ENCODE measurements at regions not wholly inside any gene's neighbourhood (a gene's known extent, or its start where the extent isn't known, plus 50 kb on each side); places are given as distances from the start of the nearest gene placed in this dataset.

GRCh38 chr13:73187106-73187505 is 128.3 kb downstream of the KLF5 start:
- Histone ChIP-seq H3K27ac (ENCODE audit: low read depth in 1 of 2, low read length in 2 of 2) (no peak overlapping the region), H3K4me3 (replicated peaks in 1 of 3; ENCODE audit: low read depth in 2 of 3, low read length in 3 of 3) (no peak overlapping the region), H3K36me3 (replicated peaks in 1 of 2; ENCODE audit: control insufficient read depth in 1 of 2, insufficient read depth in 2 of 2, low read length in 2 of 2) (no peaks in the 10 kb centered on the region), H3K9ac (ENCODE audit: insufficient read depth, low read length, poor library complexity, severe bottlenecking) (no peak overlapping the region), H3K79me2 (ENCODE audit: insufficient read depth, low read length) (no peaks in the 10 kb centered on the region), H3K9me3 (replicated peaks in 1 of 2; ENCODE audit: control insufficient read depth in 1 of 2, insufficient read depth in 1 of 2, low read length in 2 of 2) (no peaks in the 10 kb centered on the region), H4K20me1 (ENCODE audit: insufficient read depth, low read length) (no peaks in the 10 kb centered on the region), H3K4me1 (ENCODE audit: control insufficient read depth in 1 of 2, insufficient read depth in 2 of 2, low read length in 2 of 2) (no peaks in the 10 kb centered on the region), H2AFZ (ENCODE audit: insufficient read depth, low read depth, low read length, poor library complexity, severe bottlenecking) (no peak overlapping the region), H3K27me3 (ENCODE audit: control insufficient read depth in 2 of 2, insufficient read depth in 2 of 2, low read length in 2 of 2) (no peaks in the 10 kb centered on the region), H3K4me2 (replicated peaks; ENCODE audit: extremely low read depth, low read length, poor library complexity, severe bottlenecking) (no peak overlapping the region)
- peaks cover 0 to 1% (median 0%) of the 10 kb centered on the region in 3 donors for H3K27me3 Mint-ChIP-seq (ENCODE audit: low read depth in 3 of 3)
- 100% methylated on average over 1 of the region's 4 CpGs for WGBS (ENCODE audit: insufficient coverage)
- H3K36me3 Mint-ChIP-seq, result no peaks in the 10 kb centered on the region
- H3K9me3 Mint-ChIP-seq, result peaks cover 0 to 7% (median 4%) of the 10 kb centered on the region in 7 donors
- no peaks in the 10 kb centered on the region for H3K4me1 Mint-ChIP-seq
- no peak overlapping the region for H3K27ac Mint-ChIP-seq
- intact Hi-C loops (cut with micrococcal nuclease), result no loop called here
- no peak for DNase-seq
- TF ChIP-seq, protein P1, sequence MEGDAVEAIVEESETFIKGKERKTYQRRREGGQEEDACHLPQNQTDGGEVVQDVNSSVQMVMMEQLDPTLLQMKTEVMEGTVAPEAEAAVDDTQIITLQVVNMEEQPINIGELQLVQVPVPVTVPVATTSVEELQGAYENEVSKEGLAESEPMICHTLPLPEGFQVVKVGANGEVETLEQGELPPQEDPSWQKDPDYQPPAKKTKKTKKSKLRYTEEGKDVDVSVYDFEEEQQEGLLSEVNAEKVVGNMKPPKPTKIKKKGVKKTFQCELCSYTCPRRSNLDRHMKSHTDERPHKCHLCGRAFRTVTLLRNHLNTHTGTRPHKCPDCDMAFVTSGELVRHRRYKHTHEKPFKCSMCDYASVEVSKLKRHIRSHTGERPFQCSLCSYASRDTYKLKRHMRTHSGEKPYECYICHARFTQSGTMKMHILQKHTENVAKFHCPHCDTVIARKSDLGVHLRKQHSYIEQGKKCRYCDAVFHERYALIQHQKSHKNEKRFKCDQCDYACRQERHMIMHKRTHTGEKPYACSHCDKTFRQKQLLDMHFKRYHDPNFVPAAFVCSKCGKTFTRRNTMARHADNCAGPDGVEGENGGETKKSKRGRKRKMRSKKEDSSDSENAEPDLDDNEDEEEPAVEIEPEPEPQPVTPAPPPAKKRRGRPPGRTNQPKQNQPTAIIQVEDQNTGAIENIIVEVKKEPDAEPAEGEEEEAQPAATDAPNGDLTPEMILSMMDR (IDR thresholded peaks at IDR 0.05), result no peak
- H3K4me3 Mint-ChIP-seq, result no peak overlapping the region

GRCh38 chr13:73179650-73180274 is 121.0 kb downstream of the KLF5 start:
- peaks cover 0 to 11% (median 4%) of the 10 kb centered on the region in 7 donors for H3K9me3 Mint-ChIP-seq
- TF ChIP-seq, protein P1 (IDR thresholded peaks at IDR 0.05), result no peak
- H3K4me2 ChIP-seq (replicated peaks; ENCODE audit: extremely low read depth, low read length, poor library complexity, severe bottlenecking), result no peak overlapping the region
- no peaks in the 10 kb centered on the region for H3K36me3 Mint-ChIP-seq
- H3K9ac ChIP-seq (ENCODE audit: insufficient read depth, low read length, poor library complexity, severe bottlenecking), result no peak overlapping the region
- no peaks in the 10 kb centered on the region for H3K36me3 ChIP-seq (replicated peaks in 1 of 2; ENCODE audit: control insufficient read depth in 1 of 2, insufficient read depth in 2 of 2, low read length in 2 of 2)
- H3K4me3 Mint-ChIP-seq, result no peak overlapping the region
- no peak for DNase-seq
- no peaks in the 10 kb centered on the region for H4K20me1 ChIP-seq (ENCODE audit: insufficient read depth, low read length)
- H3K79me2 ChIP-seq (ENCODE audit: insufficient read depth, low read length), result no peaks in the 10 kb centered on the region
- 92% methylated on average over 2 of the region's 6 CpGs for WGBS (ENCODE audit: insufficient coverage)
- H3K27me3 Mint-ChIP-seq (ENCODE audit: low read depth in 3 of 3), result peaks cover 0 to under 1% (median 0%) of the 10 kb centered on the region in 3 donors
- H3K27ac Mint-ChIP-seq, result no peak overlapping the region
- H3K27me3 ChIP-seq (ENCODE audit: control insufficient read depth in 2 of 2, insufficient read depth in 2 of 2, low read length in 2 of 2), result no peaks in the 10 kb centered on the region
- no peaks in the 10 kb centered on the region for H3K9me3 ChIP-seq (replicated peaks in 1 of 2; ENCODE audit: control insufficient read depth in 1 of 2, insufficient read depth in 1 of 2, low read length in 2 of 2)
- no peak overlapping the region for H3K27ac ChIP-seq (ENCODE audit: low read depth in 1 of 2, low read length in 2 of 2)
- intact Hi-C loops (cut with micrococcal nuclease), result no loop called here
- H3K4me1 ChIP-seq (ENCODE audit: control insufficient read depth in 1 of 2, insufficient read depth in 2 of 2, low read length in 2 of 2), result no peaks in the 10 kb centered on the region
- no peak overlapping the region for H2AFZ ChIP-seq (ENCODE audit: insufficient read depth, low read depth, low read length, poor library complexity, severe bottlenecking)
- no peaks in the 10 kb centered on the region for H3K4me1 Mint-ChIP-seq
- no peak overlapping the region for H3K4me3 ChIP-seq (replicated peaks in 1 of 3; ENCODE audit: low read depth in 2 of 3, low read length in 3 of 3)

Data from CD14-positive monocyte (primary cell).